ENCODE measurements at regions not wholly inside any gene's neighbourhood (a gene's known extent, or its start where the extent isn't known, plus 50 kb on each side); places are given as distances from the start of the nearest gene placed in this dataset.

GRCh38 chr3:88988906-88989305 lies 118.5 kb upstream of the EPHA3 start:
- H3K4me1 ChIP-seq = no peaks in the 10 kb centered on the region
- no peaks in the 10 kb centered on the region for H3K36me3 ChIP-seq
- H3K4me3 ChIP-seq = no peak overlapping the region
- no peaks in the 10 kb centered on the region for H3K9me3 ChIP-seq
- TF ChIP-seq CTCF (IDR thresholded peaks at IDR 0.05) = no peak
- DNase-seq = no peak
- intact Hi-C loops (cut with DNase I) = no loop called here
- H3K27ac ChIP-seq = no peak overlapping the region
- no peak overlapping the region for H3K9ac ChIP-seq (ENCODE audit: low read depth in 2 of 2, low read length in 2 of 2)
- H3K27me3 ChIP-seq = no peaks in the 10 kb centered on the region

- H3K27ac ChIP-seq = no peak overlapping the region
- H3K27me3 ChIP-seq = no peaks in the 10 kb centered on the region
- H3K9ac ChIP-seq (ENCODE audit: low read depth in 2 of 2, low read length in 2 of 2) = no peak overlapping the region
- no peak for DNase-seq
- H3K36me3 ChIP-seq = no peaks in the 10 kb centered on the region
- H3K9me3 ChIP-seq = no peaks in the 10 kb centered on the region
- intact Hi-C loops (cut with DNase I) = no loop called here
- no peak for TF ChIP-seq CTCF (IDR thresholded peaks at IDR 0.05)
- no peak overlapping the region for H3K4me3 ChIP-seq
- no peaks in the 10 kb centered on the region for H3K4me1 ChIP-seq
Measured at GRCh38 chr3:88991496-88991895, 115.9 kb upstream of the EPHA3 start.

GRCh38 chr3:88996691-88997090 lies 110.7 kb upstream of the EPHA3 start:
- Histone ChIP-seq H3K27me3 (no peaks in the 10 kb centered on the region), H3K27ac (no peak overlapping the region), H3K4me3 (no peak overlapping the region), H3K36me3 (no peaks in the 10 kb centered on the region), H3K9ac (ENCODE audit: low read depth in 2 of 2, low read length in 2 of 2) (no peak overlapping the region), H3K4me1 (no peaks in the 10 kb centered on the region), H3K9me3 (no peaks in the 10 kb centered on the region)
- DNase-seq = no peak
- intact Hi-C loops (cut with DNase I) = no loop called here
- TF ChIP-seq CTCF (IDR thresholded peaks at IDR 0.05) = no peak

GRCh38 chr3:88997260-88997659 lies 110.2 kb upstream of the EPHA3 start:
- Histone ChIP-seq H3K9ac (ENCODE audit: low read depth in 2 of 2, low read length in 2 of 2) (no peak overlapping the region), H3K27me3 (no peaks in the 10 kb centered on the region), H3K9me3 (no peaks in the 10 kb centered on the region)

GRCh38 chr3:89000886-89001285 lies 106.5 kb upstream of the EPHA3 start:
- Histone ChIP-seq H3K4me3 (no peak overlapping the region), H3K27me3 (no peaks in the 10 kb centered on the region), H3K4me1 (no peaks in the 10 kb centered on the region), H3K27ac (no peak overlapping the region), H3K9me3 (no peaks in the 10 kb centered on the region), H3K9ac (ENCODE audit: low read depth in 2 of 2, low read length in 2 of 2) (no peak overlapping the region), H3K36me3 (no peaks in the 10 kb centered on the region)
- no peak for TF ChIP-seq CTCF (IDR thresholded peaks at IDR 0.05)
- intact Hi-C loops (cut with DNase I) = no loop called here
- DNase-seq = no peak

More at GRCh38 chr3:88997260-88997659, 110.2 kb upstream of the EPHA3 start:
- DNase-seq = no peak
- TF ChIP-seq CTCF (IDR thresholded peaks at IDR 0.05) = no peak
- intact Hi-C loops (cut with DNase I) = no loop called here
- Histone ChIP-seq H3K4me1 (no peaks in the 10 kb centered on the region), H3K4me3 (no peak overlapping the region), H3K27ac (no peak overlapping the region), H3K36me3 (no peaks in the 10 kb centered on the region)

- intact Hi-C loops (cut with DNase I) = no loop called here
- no peak for DNase-seq
- Histone ChIP-seq H3K9ac (ENCODE audit: low read depth in 2 of 2, low read length in 2 of 2) (no peak overlapping the region), H3K4me3 (no peak overlapping the region), H3K4me1 (no peaks in the 10 kb centered on the region), H3K9me3 (no peaks in the 10 kb centered on the region), H3K27me3 (no peaks in the 10 kb centered on the region), H3K36me3 (no peaks in the 10 kb centered on the region), H3K27ac (no peak overlapping the region)
- TF ChIP-seq CTCF (IDR thresholded peaks at IDR 0.05) = no peak
Measured at GRCh38 chr3:89002191-89002590, 105.2 kb upstream of the EPHA3 start.
